ENCODE measurements at regions not wholly inside any gene's neighbourhood (a gene's known extent, or its start where the extent isn't known, plus 50 kb on each side); places are given as distances from the start of the nearest gene placed in this dataset.

GRCh38 chr21:31558189-31558961 lies 101.1 kb upstream of the SOD1 start:
- Mint-ChIP-seq H3K27ac (no peak overlapping the region), H3K36me3 (no peaks in the 10 kb centered on the region), H3K4me3 (peak overlapping the region; percentile 67), H3K9me3 (no peaks in the 10 kb centered on the region), H3K4me1 (peaks cover 3% of the 10 kb centered on the region), H3K27me3 (peaks cover 17% of the 10 kb centered on the region)
- DNase-seq (ENCODE audit: low spot score in 2 of 2) (peak in 1 of 2 donors; percentile 22), ATAC-seq (ENCODE audit: low read depth) (peak; percentile 10)

GRCh38 chr21:31557421-31558188 lies 101.9 kb upstream of the SOD1 start:
- DNase-seq (ENCODE audit: low spot score in 2 of 2): peak in 1 of 2 donors; percentile 19
- Mint-ChIP-seq H3K4me3 (peak overlapping the region; percentile 55), H3K9me3 (no peaks in the 10 kb centered on the region), H3K4me1 (peaks cover 3% of the 10 kb centered on the region), H3K27me3 (peaks cover 17% of the 10 kb centered on the region), H3K36me3 (no peaks in the 10 kb centered on the region), H3K27ac (no peak overlapping the region)
- no peak for ATAC-seq (ENCODE audit: low read depth)

GRCh38 chr21:31556662-31557061 lies 102.8 kb upstream of the SOD1 start:
- peaks cover 3% of the 10 kb centered on the region for H3K4me1 Mint-ChIP-seq
- ATAC-seq (ENCODE audit: low read depth) (no peak), DNase-seq (ENCODE audit: low spot score in 2 of 2) (no peak)
- no peak overlapping the region for H3K27ac Mint-ChIP-seq
- no peaks in the 10 kb centered on the region for H3K36me3 Mint-ChIP-seq
- H3K4me3 Mint-ChIP-seq: no peak overlapping the region
- H3K9me3 Mint-ChIP-seq: no peaks in the 10 kb centered on the region
- peaks cover 17% of the 10 kb centered on the region for H3K27me3 Mint-ChIP-seq

- DNase-seq (ENCODE audit: low spot score in 2 of 2): no peak
- no peak for ATAC-seq (ENCODE audit: low read depth)
- Mint-ChIP-seq H3K9me3 (no peaks in the 10 kb centered on the region), H3K27ac (no peak overlapping the region), H3K36me3 (no peaks in the 10 kb centered on the region), H3K4me3 (peak overlapping the region; percentile 32), H3K27me3 (peaks cover 17% of the 10 kb centered on the region), H3K4me1 (peaks cover 3% of the 10 kb centered on the region)
Observed at GRCh38 chr21:31555741-31556191, 103.7 kb upstream of the SOD1 start.

GRCh38 chr21:31554511-31555022 lies 104.9 kb upstream of the SOD1 start:
- no peak for ATAC-seq (ENCODE audit: low read depth)
- H3K4me1 Mint-ChIP-seq: peaks cover 3% of the 10 kb centered on the region
- no peaks in the 10 kb centered on the region for H3K36me3 Mint-ChIP-seq
- no peak overlapping the region for H3K27ac Mint-ChIP-seq
- no peak overlapping the region for H3K4me3 Mint-ChIP-seq
- DNase-seq (ENCODE audit: low spot score in 2 of 2): no peak
- H3K9me3 Mint-ChIP-seq: no peaks in the 10 kb centered on the region
- peaks cover 12% of the 10 kb centered on the region for H3K27me3 Mint-ChIP-seq

- Mint-ChIP-seq H3K4me1 (no peaks in the 10 kb centered on the region), H3K27me3 (peaks cover 10% of the 10 kb centered on the region), H3K27ac (no peak overlapping the region), H3K9me3 (no peaks in the 10 kb centered on the region), H3K4me3 (no peak overlapping the region), H3K36me3 (no peaks in the 10 kb centered on the region)
- DNase-seq (ENCODE audit: low spot score in 2 of 2): no peak
- no peak for ATAC-seq (ENCODE audit: low read depth)
Observed at GRCh38 chr21:31553926-31554325, 105.6 kb upstream of the SOD1 start.

GRCh38 chr21:31553461-31553860 lies 106.0 kb upstream of the SOD1 start:
- DNase-seq (ENCODE audit: low spot score in 2 of 2) (no peak), ATAC-seq (ENCODE audit: low read depth) (no peak)
- Mint-ChIP-seq H3K27ac (no peak overlapping the region), H3K4me1 (no peaks in the 10 kb centered on the region), H3K27me3 (peaks cover 10% of the 10 kb centered on the region), H3K36me3 (no peaks in the 10 kb centered on the region), H3K4me3 (no peak overlapping the region), H3K9me3 (no peaks in the 10 kb centered on the region)

- Mint-ChIP-seq H3K27ac (no peak overlapping the region), H3K4me3 (no peak overlapping the region), H3K36me3 (no peaks in the 10 kb centered on the region), H3K4me1 (no peaks in the 10 kb centered on the region), H3K27me3 (peaks cover 10% of the 10 kb centered on the region), H3K9me3 (no peaks in the 10 kb centered on the region)
- no peak for DNase-seq (ENCODE audit: low spot score in 2 of 2)
- ATAC-seq (ENCODE audit: low read depth): no peak
Observed at GRCh38 chr21:31552826-31553225, 106.7 kb upstream of the SOD1 start.

GRCh38 chr21:31550070-31550469 lies 109.4 kb upstream of the SOD1 start:
- Mint-ChIP-seq H3K36me3 (no peaks in the 10 kb centered on the region), H3K27ac (no peak overlapping the region), H3K4me1 (no peaks in the 10 kb centered on the region), H3K27me3 (peaks cover 1% of the 10 kb centered on the region), H3K9me3 (no peaks in the 10 kb centered on the region), H3K4me3 (no peak overlapping the region)
- ATAC-seq (ENCODE audit: low read depth) (no peak), DNase-seq (ENCODE audit: low spot score in 2 of 2) (no peak)

- no peak for ATAC-seq (ENCODE audit: low read depth)
- Mint-ChIP-seq H3K27me3 (peaks cover 1% of the 10 kb centered on the region), H3K9me3 (no peaks in the 10 kb centered on the region), H3K36me3 (no peaks in the 10 kb centered on the region), H3K27ac (no peak overlapping the region), H3K4me3 (no peak overlapping the region), H3K4me1 (no peaks in the 10 kb centered on the region)
- no peak for DNase-seq (ENCODE audit: low spot score in 2 of 2)
Observed at GRCh38 chr21:31548688-31549087, 110.8 kb upstream of the SOD1 start.

GRCh38 chr21:31546443-31547170 lies 112.9 kb upstream of the SOD1 start:
- Mint-ChIP-seq H3K27me3 (peaks cover 1% of the 10 kb centered on the region), H3K4me3 (no peak overlapping the region), H3K4me1 (no peaks in the 10 kb centered on the region), H3K9me3 (no peaks in the 10 kb centered on the region), H3K36me3 (no peaks in the 10 kb centered on the region), H3K27ac (no peak overlapping the region)
- DNase-seq (ENCODE audit: low spot score in 2 of 2) (no peak), ATAC-seq (ENCODE audit: low read depth) (no peak)

- Mint-ChIP-seq H3K4me3 (no peak overlapping the region), H3K27ac (no peak overlapping the region), H3K9me3 (no peaks in the 10 kb centered on the region), H3K36me3 (no peaks in the 10 kb centered on the region), H3K27me3 (no peaks in the 10 kb centered on the region), H3K4me1 (no peaks in the 10 kb centered on the region)
- ATAC-seq (ENCODE audit: low read depth): no peak
- DNase-seq (ENCODE audit: low spot score in 2 of 2): no peak
Observed at GRCh38 chr21:31545036-31545435, 114.5 kb upstream of the SOD1 start.

GRCh38 chr21:31543191-31543590 lies 116.3 kb upstream of the SOD1 start:
- no peak overlapping the region for H3K4me3 Mint-ChIP-seq
- H3K36me3 Mint-ChIP-seq: no peaks in the 10 kb centered on the region
- no peaks in the 10 kb centered on the region for H3K4me1 Mint-ChIP-seq
- ATAC-seq (ENCODE audit: low read depth) (no peak), DNase-seq (ENCODE audit: low spot score in 2 of 2) (no peak)
- no peaks in the 10 kb centered on the region for H3K27me3 Mint-ChIP-seq
- no peak overlapping the region for H3K27ac Mint-ChIP-seq
- H3K9me3 Mint-ChIP-seq: no peaks in the 10 kb centered on the region

- Mint-ChIP-seq H3K36me3 (no peaks in the 10 kb centered on the region), H3K27me3 (no peaks in the 10 kb centered on the region), H3K27ac (no peak overlapping the region), H3K4me3 (no peak overlapping the region), H3K4me1 (no peaks in the 10 kb centered on the region), H3K9me3 (no peaks in the 10 kb centered on the region)
- no peak for ATAC-seq (ENCODE audit: low read depth)
- DNase-seq (ENCODE audit: low spot score in 2 of 2): no peak
Observed at GRCh38 chr21:31538816-31539215, 120.7 kb upstream of the SOD1 start.

Measured in memory B cell (primary cell).